ENCODE measurements at regions not wholly inside any gene's neighbourhood (a gene's known extent, or its start where the extent isn't known, plus 50 kb on each side); places are given as distances from the start of the nearest gene placed in this dataset.

GRCh38 chr9:115254287-115255180 lies 136.6 kb upstream of the TNC start:
- DNase-seq (ENCODE audit: low spot score) = no peak

DNA sequence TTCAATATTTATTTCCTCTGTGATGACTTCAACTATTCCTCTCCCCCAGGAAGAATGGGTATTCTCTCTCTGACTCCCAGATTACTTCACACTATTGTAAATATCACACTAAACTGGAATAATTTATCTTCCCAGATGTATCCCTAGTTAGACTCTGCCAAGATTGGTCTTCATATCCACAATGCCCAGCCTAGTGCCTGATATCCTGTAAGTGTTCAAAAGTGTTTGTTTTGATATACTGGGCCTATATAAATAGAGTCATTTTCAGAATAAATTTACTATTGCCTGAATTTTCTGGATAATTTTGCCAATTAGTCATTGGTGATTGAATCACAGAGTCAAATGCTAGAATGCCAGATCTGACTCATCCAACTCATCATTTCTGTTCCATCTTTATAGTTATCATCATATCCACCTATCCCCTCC lies 143.7 kb upstream of the TNC start:
- no peak for DNase-seq (ENCODE audit: low spot score)

DNA sequence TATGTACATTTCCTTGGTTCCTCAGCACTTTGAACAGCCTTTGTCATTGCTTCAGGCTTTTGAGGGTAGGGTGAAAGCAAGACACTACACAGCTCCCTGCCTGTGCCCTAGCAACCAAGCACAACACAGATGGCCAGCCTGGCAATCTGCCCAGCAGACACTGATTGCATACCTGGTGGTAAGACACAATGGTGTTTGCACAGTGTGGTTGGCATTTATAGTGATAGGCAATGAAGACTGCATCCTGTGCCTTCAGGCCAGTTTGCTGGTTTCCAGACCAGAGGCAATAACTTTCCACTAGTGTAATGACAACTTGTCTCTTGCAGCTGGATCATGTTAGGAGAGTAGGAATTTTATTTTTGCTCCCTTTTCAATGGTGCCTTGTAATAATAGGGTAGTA lies 144.5 kb upstream of the TNC start:
- DNase-seq (ENCODE audit: low spot score) = peak; percentile 89

DNA sequence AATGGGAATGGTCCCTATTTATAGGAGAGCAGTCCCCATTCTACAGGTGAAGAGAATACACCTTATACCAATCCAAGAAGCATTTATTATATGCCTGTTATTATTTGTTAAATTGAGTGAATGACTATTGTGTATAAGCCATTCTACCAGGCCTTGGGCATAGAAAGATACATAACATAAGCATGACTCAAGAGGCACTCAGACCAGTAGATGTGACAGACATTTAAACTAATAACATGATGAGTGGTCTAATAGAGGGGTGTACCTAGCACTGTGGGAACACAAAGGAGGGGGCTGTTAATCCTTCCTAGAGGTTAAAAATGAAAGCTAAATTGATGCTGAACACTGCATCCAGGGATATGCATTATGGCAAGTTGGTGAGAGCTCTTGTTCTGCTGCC lies 145.0 kb upstream of the TNC start:
- DNase-seq (ENCODE audit: low spot score) = peak; percentile 27

DNA sequence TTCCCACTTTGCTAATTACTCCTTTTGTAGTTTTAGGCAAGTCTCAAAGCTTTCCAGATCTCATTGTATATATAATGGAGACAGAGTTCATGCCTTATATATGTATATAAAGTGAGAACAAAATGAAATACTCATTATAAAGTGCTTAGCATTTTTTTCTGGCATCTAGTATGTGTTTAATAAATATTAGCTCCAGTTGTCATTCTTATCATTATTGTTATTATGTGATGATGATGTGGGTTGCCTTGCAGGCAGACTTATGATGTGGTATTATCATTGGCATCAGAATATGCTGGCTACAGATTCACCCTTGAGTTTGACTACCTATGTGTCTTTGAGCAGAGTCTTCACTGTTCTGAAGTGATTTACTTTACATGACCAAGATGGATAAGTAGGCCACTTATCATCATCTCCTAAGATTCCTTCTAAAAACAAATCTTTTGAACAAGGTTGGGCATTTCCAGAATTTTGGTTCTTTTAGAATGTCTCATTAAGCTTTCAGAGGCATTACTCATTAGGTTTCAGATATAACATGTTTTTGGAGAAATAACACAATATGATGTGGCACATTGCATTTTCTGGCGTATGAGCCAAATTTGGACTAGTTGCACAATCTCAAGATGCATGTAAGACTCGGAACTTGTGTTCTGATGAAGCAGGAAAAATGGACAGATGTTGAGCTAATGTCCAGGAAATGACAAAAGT lies 145.6 kb upstream of the TNC start:
- no peak for DNase-seq (ENCODE audit: low spot score)

DNA sequence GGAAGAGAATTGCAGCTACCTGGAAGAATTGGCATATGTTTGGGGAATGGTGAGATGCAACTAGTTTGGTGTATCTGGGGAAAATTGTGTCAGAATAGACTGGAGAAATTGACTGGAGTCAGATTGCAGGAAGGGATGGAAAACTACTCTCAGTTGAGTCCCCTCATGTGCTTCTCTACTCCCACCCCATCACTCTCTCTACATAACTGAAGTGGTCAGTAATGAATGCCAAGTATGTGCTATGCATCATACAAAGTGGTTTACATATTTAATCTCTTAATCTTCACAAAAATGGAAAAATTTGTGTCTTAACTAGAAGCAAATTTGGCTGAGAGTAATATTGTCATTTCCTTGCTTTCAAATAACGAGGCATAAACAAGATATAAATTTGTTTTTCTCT lies 146.4 kb upstream of the TNC start:
- no peak for DNase-seq (ENCODE audit: low spot score)

DNA sequence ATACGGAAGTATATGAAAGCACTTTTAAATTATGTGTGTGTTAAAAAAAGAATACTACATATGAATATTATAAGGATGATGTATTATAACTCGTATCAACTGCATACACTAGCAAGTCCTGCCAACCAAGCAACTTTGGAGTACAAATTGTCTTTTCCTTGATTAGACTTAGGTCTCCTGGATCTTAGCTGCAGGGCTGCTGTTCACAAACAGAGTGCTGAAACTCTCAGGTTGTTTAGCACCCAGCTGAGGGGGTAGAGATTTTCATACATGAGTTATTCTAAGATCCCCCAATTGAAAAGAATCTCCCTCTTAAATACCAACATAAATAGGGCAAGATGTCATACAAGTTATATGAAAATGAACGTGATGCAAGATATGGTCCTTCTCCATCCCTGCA lies 149.8 kb upstream of the TNC start:
- no peak for DNase-seq (ENCODE audit: low spot score)

- no peak for DNase-seq (ENCODE audit: low spot score)
Observed at GRCh38 chr9:115275753-115276152, 157.8 kb upstream of the TNC start.

DNA sequence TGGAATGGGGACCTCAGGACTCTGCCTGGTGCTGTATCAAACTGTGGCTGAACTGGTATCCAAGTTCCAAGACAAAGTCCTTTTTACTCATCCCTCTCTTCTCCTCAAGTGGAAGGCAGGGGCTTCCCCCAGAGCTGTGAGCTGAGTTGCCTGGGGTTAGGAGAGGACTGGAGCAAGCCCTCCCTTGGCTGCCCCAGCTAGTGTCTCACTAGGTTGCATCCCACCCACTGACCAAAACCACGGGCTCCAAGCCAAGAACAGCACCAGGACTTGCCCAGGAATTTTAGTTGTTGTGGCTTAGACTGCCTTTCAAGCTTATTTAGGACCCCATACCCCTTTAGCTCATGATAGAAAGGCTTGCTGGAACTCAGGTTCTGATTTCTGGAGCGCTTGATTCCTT lies 158.7 kb upstream of the TNC start:
- no peak for DNase-seq (ENCODE audit: low spot score)

DNA sequence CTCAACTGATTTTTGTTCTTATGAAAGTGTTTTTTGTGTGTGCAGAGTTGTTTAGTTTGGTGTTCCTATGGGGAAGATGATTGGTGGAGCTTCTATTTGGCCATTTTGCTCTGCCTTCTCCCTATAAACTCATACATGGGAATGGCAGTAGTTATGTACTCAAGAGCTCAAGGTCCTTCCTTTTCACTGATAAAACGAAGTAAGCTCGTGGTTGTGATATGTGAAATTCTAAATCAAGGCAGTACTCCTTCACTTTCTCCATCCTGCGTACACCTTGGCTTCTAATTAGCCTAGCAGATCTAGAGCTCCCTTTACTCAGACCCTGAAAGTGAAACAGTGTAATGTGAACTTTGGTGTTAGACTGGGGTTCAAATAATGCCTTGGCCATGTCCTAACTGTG lies 159.3 kb upstream of the TNC start:
- DNase-seq (ENCODE audit: low spot score) = no peak

DNA sequence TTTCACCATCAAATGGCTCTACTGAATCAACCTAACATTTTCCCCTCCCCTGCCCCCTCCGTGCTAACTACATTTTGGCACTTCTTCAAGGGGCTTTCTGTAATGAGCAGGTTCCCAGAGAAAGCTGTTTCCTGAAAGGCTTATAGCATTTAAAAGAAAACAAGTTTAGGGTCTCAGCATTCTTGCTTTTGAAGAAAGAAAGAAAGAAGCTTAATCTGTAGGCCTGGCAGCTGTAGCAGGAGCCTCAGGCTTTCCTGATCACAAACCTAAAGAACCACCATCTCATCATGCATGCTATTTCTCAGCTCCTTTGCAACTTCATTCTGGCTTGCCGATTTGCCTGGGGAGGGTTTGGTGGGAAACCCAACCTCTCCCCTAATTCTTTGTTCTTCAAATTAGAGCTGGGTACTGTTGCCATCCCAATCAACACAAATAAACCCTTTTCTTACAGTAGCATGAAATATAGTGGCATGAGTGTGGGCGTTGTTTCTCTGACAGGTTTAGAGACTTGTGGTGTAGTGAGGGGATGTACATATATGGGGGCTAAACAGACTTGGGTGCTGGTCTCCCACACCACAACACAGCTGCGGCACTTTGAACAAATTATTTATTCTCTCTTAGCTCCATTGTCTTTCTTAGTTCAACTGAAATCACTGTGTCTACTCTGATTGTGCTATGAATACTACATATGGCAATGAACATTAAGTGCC lies 160.5 kb upstream of the TNC start:
- DNase-seq (ENCODE audit: low spot score) = no peak

- no peak for DNase-seq (ENCODE audit: low spot score)
Observed at GRCh38 chr9:115283395-115283794, 165.4 kb upstream of the TNC start.

DNA sequence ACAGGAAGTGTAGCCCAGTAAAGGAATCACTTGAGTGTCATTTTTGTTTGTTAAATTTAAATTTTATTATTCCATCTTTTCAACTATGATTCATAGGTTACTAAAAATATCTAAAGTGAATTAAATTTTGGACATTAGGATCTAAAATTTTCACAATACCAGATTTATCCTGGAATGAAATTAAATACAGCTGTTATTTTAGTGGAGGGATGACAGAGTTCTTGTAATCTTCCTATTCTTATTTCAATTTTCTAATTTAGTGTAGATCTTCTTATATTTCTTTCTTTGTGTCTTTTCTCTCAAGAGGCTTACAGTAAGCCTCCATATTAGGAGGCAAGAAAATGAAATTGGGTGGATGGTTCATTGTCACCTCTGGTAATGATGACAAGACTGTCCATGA lies 167.9 kb upstream of the TNC start:
- no peak for DNase-seq (ENCODE audit: low spot score)

GRCh38 chr9:115286411-115286810 lies 168.5 kb upstream of the TNC start:
- DNase-seq (ENCODE audit: low spot score) = no peak

- DNase-seq (ENCODE audit: low spot score) = no peak
Observed at GRCh38 chr9:115289757-115290208, 171.8 kb upstream of the TNC start.

DNA sequence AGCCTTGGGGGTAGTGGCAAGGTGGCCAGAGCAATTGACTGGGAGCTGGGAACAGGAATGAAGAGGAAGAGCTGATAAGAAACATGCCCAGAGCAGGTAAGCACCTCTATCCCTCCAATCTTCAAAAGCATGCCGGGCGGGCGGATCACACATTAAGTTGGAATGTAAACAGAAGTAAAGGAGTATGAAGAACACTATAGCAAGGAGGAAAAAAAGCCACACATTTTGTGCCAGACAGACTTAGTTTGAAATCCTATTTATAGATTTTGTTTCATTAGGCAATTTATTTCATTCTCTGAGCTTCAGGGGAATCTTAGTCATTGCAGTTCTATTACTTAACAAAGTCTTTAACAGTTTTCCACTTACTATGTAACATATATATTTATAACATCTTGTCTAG lies 173.9 kb upstream of the TNC start:
- DNase-seq (ENCODE audit: low spot score) = peak; percentile 52

DNA sequence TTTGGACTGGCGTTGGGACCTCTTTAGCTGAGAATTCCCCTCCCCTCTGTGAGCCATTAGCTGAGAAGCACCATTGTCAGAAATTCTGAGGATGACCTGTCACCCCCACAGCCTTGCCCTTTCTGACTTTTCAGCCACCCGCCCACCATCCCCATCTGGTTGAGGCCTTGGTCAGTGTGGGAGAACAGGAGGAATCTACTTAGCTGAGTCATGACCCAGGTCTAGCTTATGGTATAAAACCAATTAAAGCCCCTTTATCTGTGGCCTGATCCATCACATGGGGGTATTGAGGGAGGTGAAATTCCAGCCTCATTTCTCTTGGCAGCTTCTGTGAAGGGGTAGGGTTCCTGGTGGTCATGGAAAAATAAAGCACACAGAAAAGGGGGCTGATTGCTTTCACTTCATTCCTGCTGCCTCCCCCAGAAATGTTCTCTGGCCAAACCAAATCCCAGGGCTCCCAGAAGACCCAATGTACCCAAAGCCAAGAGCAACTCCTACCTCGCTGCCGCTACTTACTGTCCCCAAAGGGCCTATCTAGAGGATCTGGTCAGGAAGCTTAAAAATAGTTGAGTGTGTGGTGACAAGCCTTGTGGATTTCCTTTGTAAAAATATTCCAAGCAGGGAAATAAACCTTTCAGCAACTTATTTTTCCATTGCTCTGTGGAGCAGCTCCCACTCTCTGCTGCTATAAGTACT lies 174.8 kb upstream of the TNC start:
- no peak for DNase-seq (ENCODE audit: low spot score)

DNA sequence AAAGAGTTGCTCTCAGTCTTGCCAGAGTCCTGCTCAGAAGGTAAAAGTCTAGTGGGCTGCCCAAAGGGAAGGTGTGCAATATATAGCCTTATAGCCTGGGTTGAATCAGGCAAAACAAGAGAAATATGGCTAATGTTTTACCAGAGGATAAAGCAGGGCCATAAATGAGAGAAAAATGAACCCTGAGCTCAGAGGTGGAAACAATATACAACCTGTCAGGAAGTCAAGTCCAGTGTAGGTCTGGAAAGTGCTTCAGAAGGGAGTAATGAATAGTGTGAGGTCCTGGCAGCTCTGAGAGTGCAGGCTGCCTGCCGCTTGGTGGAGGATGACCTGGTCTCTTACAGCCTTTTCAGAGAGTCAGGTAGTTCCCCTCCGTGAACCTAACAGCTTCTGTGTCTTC lies 177.8 kb upstream of the TNC start:
- DNase-seq (ENCODE audit: low spot score) = no peak

- DNase-seq (ENCODE audit: low spot score) = no peak
Observed at GRCh38 chr9:115296831-115297565, 179.0 kb upstream of the TNC start.

DNA sequence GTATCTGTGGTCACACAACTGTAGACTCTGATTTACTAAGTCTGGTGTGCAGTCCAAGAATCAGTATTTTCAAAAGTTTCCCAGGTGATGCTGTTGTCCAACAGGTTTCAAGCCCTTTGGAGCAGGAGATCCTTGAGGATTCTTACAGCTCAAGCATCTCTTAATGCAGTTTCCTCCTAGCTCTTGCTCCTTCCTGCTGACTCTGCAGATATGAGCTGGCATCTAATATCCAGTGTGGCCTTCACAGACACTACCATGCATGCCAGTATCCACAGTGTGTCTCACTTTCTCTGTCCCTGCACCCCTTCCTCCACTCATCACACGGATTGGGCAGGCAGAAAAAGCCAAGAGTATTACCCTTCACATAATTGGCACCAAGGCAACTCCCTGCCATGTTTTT lies 182.2 kb upstream of the TNC start:
- DNase-seq (ENCODE audit: low spot score) = no peak

DNA sequence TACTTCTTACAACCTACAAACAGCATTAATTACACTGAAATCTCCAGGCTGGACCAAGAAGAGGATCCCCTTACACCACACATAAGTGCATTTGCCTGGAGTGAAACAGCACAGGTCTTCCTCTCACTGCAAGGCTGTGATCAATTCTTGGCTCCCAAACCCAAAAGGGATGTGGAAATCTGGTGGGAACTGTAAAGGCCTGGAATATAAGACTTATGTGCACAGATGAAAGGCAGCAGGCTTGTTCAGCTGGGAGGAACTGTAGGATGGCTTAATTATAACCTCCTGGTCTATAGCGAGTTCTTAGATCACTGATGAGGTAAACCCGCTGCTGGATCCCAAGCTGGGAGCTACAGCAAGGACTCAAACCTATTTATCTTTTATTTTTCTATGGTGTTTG lies 182.9 kb upstream of the TNC start:
- no peak for DNase-seq (ENCODE audit: low spot score)

GRCh38 chr9:115301581-115301980 lies 183.6 kb upstream of the TNC start:
- DNase-seq (ENCODE audit: low spot score) = no peak
